MM.1S (cell line): ENCODE measurements at regions not wholly inside any gene's neighbourhood (a gene's known extent, or its start where the extent isn't known, plus 50 kb on each side); places are given as distances from the start of the nearest gene placed in this dataset.

Source experiments
- CTCF ChIP-seq: fragments of 300-600 bp; sonication (generic); IDR thresholded peaks from 2 replicates; pipeline ENCODE4 v1.5.1; 2016; ENCODE audit warnings: antibody characterized with exemption, low read length, mixed read lengths
- EZH2phosphoT487 ChIP-seq: fragments of 300-600 bp; sonication (generic); IDR thresholded peaks from 2 replicates; pipeline ENCODE4 v1.6.1; 2018; ENCODE audit warnings: antibody characterized with exemption, low read length

GRCh38 chr11:95514416-95515110 is 275.0 kb downstream of the FAM76B start:
- TF ChIP-seq CTCF: no peak
- no peak for TF ChIP-seq EZH2phosphoT487
